Colonic mucosa (tissue), 4 donors: ENCODE measurements at regions not wholly inside any gene's neighbourhood (a gene's known extent, or its start where the extent isn't known, plus 50 kb on each side); places are given as distances from the start of the nearest gene placed in this dataset.

Source experiments
- DNase-seq: peaks from one replicate; pipeline ENCODE4 v3.0.0-alpha.2; 2020
- H3K27ac ChIP-seq: fragments of 200-600 bp; one replicate; pipeline ENCODE4 v1.8.0; 2021
- H3K27me3 ChIP-seq: fragments of 200-600 bp; one replicate; pipeline ENCODE4 v1.8.0; 2021
- H3K36me3 ChIP-seq: fragments of 200-600 bp; one replicate; pipeline ENCODE4 v1.8.0; 2021
- H3K4me1 ChIP-seq: fragments of 200-600 bp; one replicate; pipeline ENCODE4 v1.8.0; 2021; ENCODE audit warnings: mild to moderate bottlenecking
- H3K4me3 ChIP-seq: fragments of 200-600 bp; one replicate; pipeline ENCODE4 v1.8.0; 2021
- H3K9ac ChIP-seq, 2 donors: one replicate each; pipeline ENCODE4 v1.7.0; 2013; ENCODE audit warnings: control low read depth in 2 of 2, low read depth in 2 of 2, low read length in 2 of 2
- H3K9me3 ChIP-seq: fragments of 200-600 bp; one replicate; pipeline ENCODE4 v1.8.0; 2021
- intact Hi-C: fragments of 100-400 bp; cut with DNase I; formaldehyde crosslinking; loops from one replicate; pipeline ENCODE4 v1.14.1; 2022
- TF ChIP-seq, protein P1 (sequence below): fragments of 200-600 bp; IDR thresholded peaks from one replicate; pipeline ENCODE4 v1.8.0; 2022; ENCODE audit warnings: antibody characterized with exemption, mild to moderate bottlenecking
- donor health status: healthy.
- donor health status: DM: no; HTN: no; CAD: no.
- donor health status: DM: no; HTN: no; CAD: no.

GRCh38 chr4:148497258-148497657 is 55.0 kb upstream of the NR3C2 start:
- Histone ChIP-seq H3K4me3 (no peak overlapping the region), H3K27me3 (no peaks in the 10 kb centered on the region), H3K9ac (no peak overlapping the region), H3K9me3 (no peaks in the 10 kb centered on the region), H3K36me3 (no peaks in the 10 kb centered on the region), H3K4me1 (no peaks in the 10 kb centered on the region), H3K27ac (no peak overlapping the region)
- TF ChIP-seq, protein P1, sequence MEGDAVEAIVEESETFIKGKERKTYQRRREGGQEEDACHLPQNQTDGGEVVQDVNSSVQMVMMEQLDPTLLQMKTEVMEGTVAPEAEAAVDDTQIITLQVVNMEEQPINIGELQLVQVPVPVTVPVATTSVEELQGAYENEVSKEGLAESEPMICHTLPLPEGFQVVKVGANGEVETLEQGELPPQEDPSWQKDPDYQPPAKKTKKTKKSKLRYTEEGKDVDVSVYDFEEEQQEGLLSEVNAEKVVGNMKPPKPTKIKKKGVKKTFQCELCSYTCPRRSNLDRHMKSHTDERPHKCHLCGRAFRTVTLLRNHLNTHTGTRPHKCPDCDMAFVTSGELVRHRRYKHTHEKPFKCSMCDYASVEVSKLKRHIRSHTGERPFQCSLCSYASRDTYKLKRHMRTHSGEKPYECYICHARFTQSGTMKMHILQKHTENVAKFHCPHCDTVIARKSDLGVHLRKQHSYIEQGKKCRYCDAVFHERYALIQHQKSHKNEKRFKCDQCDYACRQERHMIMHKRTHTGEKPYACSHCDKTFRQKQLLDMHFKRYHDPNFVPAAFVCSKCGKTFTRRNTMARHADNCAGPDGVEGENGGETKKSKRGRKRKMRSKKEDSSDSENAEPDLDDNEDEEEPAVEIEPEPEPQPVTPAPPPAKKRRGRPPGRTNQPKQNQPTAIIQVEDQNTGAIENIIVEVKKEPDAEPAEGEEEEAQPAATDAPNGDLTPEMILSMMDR: no peak
- no peak for DNase-seq
- intact Hi-C loops: no loop called here

- Histone ChIP-seq H3K9ac (no peak overlapping the region), H3K4me1 (no peaks in the 10 kb centered on the region), H3K4me3 (no peak overlapping the region), H3K27ac (no peak overlapping the region), H3K27me3 (no peaks in the 10 kb centered on the region), H3K9me3 (no peaks in the 10 kb centered on the region), H3K36me3 (no peaks in the 10 kb centered on the region)
- TF ChIP-seq, protein P1: no peak
- intact Hi-C loops: no loop called here
- no peak for DNase-seq
These were observed 53.2 kb upstream of the NR3C2 start for GRCh38 chr4:148495463-148495862.
